MM.1S (cell line): ENCODE measurements at regions not wholly inside any gene's neighbourhood (a gene's known extent, or its start where the extent isn't known, plus 50 kb on each side); places are given as distances from the start of the nearest gene placed in this dataset.

ENCODE experiments used
- CTCF ChIP-seq: fragments of 300-600 bp; sonication (generic); IDR thresholded peaks from 2 replicates; pipeline ENCODE4 v1.5.1; 2016; ENCODE audit warnings: antibody characterized with exemption, low read length, mixed read lengths
- EZH2 ChIP-seq: fragments of 300-600 bp; sonication (generic); optimal IDR thresholded peaks from 2 replicates; pipeline ENCODE3; 2017; ENCODE audit warnings: low read depth, mild to moderate bottlenecking, antibody characterized with exemption, low read length, mixed read lengths
- EZH2phosphoT487 ChIP-seq: fragments of 300-600 bp; sonication (generic); IDR thresholded peaks from 2 replicates; pipeline ENCODE4 v1.6.1; 2018; ENCODE audit warnings: antibody characterized with exemption, low read length

GRCh38 chr3:191952609-191953008, 491.6 kb downstream of the PYDC2 start:
- TF ChIP-seq CTCF (no peak), EZH2phosphoT487 (no peak), EZH2 (no peak)
